GM11168 (cell line): ENCODE measurements at regions not wholly inside any gene's neighbourhood (a gene's known extent, or its start where the extent isn't known, plus 50 kb on each side); places are given as distances from the start of the nearest gene placed in this dataset.

Source experiments
- in situ Hi-C: fragments of 300-500 bp; cut with MboI; formaldehyde crosslinking; loops from one replicate; pipeline ENCODE4 v1.12.0; 2022; ENCODE audit warnings: low sequenced_read_pairs; ENCODE audit not compliant: unreplicated experiment

DNA sequence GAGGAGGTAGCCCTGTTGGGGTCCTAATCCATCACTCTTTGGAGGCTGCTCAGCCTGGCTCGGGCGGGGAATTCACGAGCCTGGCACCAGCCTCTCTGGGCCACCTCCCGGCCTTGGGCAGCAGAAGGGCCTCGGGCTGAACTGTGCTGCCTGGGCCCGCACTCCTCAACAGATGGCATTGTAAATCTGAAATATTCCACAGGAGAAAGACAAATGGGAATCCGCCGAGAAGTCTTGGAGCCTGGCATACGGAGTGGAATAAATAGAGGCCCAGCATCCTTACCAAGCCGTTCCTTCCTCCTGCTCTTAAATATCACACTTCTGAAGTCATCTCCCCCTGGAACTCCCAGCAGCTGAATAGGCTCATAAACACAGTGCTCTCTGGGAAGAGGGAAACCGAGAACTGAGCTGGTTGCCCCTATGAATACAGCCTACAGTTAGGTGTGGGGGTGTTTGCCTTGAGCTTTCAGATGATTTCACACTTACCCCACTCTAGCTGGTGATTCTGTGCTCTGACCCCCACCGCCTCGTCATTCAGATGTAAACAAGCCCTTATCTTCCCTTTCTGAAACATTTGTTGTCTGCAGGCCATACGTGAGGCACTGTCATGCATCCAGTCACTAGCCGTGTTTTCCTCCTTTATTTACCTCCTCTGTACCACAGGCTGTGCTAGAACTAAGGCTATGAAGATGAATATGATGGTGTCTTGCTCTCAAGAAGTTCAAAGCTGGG lies 455.0 kb upstream of the CLINT1 start:
- in situ Hi-C loops, result no loop called here

DNA sequence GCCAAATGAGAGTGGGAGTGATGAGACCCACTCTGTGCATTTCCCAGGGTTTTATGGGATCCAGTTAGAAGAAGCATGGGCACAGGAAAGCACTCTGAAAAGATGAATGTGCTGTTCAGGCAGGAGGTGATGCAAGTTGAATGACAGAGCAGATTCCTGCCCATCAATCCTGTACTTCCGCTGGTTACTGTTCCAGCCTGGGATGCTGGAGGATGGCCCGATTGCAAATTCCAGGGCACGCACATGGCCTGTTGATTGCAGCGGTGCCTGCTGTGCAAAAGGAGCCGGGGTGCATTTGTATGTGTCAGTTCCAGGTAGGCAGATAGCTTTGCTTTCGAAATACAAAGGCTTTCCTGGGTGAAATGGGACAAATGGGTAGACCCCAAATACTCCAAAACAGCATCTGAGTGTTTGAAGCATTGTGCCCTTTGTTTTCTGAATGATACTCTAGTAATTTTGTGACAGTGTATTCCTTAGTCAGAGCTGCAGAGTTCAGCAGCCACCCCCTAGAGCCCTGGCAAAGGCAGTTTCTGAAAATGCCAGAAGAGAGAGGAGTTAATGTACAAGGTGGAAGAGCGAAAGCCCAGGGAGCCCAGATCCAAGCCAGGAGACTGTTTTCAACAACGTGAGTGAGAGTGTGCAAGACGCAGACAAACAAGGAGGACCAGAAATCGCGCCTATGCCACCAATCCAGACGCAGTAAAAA lies 454.2 kb upstream of the CLINT1 start:
- in situ Hi-C loops, result no loop called here

DNA sequence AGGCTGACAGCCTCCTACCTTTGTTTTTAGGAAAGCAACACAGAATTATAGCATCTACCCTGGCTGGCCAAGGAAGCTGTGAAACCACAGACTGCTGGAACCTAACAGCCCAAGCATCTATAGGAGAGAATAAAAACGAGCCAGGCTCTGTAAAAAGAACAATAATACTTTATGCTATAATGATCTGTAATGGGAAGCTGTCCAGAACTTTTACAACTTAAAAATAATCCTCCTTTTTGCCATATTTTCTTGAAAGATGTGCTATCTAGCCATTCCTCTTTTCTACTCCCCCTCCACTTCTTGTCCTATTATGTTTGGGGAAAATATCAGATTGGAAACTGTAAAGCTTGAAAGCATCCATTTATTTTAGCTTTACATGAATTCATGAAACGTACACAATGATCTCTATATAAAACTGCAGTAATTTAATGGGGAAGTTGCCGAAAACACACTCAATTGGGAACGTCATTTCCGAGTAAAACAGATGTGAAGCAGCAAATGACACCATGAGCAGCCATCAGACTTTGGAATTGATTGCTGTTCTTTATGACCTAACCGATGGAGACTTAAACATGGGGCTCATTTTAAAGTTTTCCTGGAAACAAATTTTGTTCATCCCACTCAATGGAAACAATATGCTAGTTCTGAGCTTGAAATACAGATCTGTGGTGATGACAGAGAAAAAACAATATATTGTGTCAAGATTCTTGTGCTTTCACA lies 450.3 kb upstream of the CLINT1 start:
- in situ Hi-C loops, result no loop called here

DNA sequence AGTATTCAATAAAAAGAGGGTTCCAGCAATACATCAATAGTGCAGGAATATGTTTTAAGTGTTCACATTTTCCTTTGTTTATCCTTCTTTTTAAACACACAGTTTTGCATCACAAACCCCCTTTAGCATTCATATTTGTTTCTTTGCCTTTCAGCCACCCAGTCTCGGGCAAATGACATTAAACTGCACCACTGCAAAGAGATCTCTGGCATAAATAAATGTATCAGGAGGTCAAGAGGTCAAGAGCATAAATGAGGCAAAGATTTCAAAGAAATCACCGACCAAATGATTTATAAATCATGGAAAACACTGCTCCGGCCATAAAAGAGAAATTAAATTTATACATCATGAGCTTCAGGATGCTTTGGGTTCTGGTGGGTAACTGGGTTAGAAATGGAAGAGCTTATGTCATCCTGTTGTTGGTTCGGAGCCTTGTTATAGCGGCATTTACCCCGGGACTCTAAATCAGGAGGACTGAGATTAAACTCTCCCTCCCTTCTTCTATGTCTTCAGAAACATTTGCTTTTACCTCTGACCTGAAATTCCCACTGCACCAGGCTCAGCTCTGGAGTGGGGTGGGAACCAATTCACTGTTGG lies 449.6 kb upstream of the CLINT1 start:
- in situ Hi-C loops, result no loop called here

DNA sequence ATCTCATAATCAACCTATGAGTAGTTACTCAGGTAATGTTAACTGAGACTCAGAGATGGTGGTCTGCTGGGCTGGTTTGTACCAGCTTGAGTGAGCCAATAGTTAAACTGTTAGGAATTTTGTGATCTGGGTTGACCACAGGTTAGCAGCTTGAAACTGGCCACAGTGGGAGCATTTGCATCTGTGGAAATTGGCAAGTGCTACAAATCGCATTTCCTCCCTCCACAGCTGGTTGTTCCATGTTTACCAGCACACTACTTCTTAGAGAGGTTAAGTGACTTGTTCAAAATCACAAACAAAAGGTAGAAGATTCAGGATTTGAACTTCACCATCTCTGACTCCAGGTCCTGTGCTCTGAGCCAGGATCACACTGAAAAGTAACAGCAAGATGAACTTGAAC lies 446.9 kb upstream of the CLINT1 start:
- in situ Hi-C loops, result no loop called here

DNA sequence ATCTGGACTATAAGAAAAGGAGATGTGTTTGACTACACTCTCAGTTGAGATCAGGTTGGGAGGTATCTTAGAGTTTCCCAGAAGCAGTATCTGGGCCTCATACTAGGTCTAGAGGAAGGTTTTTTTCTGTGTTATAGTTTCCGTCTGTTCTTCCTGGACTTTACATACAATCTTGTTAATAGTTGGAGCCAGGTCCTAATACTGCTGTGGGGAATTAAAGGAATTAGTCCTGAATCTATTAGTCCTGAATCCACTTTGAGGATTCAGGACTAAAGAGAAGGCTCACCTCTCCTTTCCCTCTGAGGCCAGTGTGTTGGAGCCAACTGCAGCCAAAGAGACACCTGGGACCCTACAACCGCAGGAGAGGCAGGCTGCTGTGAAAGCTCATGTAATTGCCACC lies 445.7 kb upstream of the CLINT1 start:
- in situ Hi-C loops, result no loop called here

DNA sequence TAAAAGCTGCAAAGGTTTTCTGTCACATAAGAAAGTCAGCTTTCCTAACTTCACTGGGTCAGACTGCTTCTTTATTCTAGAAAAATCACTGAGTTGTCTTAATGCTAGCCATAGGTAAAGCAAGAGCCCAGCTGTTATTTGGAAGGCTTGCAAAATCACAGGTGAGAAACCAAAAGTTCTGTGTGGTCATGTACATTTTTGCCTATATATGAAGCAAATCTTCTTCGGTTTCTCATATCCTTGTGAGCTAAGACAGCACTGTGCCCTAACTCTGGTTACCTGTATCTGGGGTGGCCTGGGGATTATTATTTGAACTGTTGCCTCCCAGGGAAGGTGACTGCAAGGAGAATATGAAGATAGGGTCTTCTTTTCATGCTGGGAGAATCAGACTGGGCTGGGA lies 444.9 kb upstream of the CLINT1 start:
- in situ Hi-C loops, result no loop called here

DNA sequence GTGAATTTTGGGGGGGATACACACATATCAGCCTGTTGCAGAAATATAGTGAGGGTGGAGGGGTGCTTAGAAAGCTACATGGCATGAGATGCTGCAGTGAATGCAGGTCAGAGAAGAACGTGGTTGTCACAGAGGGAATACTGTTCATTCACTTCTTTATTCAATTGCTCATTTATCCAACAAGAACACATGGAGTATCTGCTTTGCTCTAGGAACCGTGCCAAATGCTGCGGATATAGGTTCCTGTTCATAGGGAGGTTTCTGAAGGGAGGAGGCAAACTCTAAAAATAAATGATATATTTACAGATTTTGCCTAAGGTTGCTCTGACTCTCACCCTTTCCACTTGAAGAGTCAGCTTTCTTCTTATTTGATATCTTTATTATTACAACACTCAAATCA lies 444.3 kb upstream of the CLINT1 start:
- in situ Hi-C loops, result no loop called here

DNA sequence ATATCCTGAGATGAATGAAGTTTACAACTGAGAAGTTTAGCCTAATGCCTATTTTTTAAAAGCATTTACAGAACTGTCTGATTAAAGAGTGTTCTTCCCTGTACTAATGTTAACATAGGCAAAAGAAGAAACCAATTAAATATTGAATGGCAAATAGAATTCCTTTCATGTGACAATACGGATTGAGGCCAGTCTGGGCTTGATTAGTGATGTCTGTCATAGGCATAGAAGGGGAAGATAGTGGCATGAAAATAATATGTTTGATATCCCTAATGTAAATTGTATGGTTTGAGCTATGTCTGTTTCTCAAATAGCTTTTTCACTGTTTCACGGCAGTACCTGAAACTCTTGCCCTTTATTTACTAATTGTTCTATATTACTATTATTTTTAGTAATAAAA lies 443.1 kb upstream of the CLINT1 start:
- in situ Hi-C loops, result no loop called here

DNA sequence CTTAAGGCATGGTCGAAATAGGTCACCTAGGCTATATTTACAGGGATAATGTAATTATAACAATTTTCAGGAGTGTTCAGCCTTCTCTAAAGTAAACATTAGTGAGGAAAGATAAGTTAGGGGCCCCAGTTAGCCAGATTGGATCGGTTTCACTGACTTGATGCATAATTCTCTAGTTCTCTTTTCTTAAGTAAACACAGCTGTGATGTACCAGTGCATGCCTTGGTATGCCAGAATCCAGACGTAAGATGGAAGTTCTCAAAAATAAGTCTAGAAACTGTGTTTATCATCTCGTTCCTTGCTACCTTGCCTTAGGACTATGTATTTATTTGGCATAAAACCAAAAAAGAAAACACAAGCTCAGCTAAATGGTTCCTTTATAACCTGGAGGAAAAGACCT lies 442.2 kb upstream of the CLINT1 start:
- in situ Hi-C loops, result no loop called here

DNA sequence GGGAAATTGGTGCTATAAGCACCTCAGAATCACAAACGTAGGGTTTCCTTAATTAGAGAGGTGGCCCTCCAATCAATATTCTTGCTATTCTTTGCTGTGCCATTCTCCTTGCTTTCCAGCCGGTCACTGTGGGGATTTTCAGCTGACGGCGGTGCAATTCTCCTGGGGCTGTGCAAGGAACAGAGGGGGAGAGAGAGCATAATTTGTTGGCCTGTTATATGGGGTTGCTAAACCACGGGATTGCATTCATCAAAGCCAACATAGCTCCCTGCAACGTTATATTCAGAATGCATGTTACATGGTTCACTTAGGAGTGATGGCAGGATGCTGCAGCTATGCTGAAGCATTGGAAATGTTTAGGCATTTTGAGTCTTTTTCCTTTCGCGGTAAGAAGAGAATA lies 441.3 kb upstream of the CLINT1 start:
- in situ Hi-C loops, result no loop called here

DNA sequence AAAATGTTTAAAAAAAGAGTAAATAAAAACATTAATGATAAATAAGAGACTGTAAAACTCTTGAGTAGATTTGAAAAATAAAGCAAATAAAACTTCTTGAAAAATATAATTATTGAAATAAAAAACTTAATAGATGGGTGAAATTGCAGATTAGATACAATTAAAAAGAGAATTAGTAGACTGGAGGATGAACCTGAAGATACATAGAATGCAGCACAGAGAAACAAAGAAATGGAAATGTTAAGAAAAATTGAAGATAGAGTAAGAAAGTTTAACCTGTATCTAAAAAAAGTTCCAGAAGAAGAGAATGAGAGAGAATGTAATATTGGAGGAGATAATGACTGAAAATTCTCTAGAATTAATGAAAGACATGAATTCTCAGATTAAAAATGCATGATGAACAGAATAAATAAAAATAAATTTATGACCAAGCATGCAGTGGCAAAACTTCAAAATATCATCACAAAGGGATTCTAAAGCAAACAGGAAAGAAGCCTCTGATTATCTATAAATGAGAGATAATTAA lies 438.1 kb upstream of the CLINT1 start:
- in situ Hi-C loops, result no loop called here

DNA sequence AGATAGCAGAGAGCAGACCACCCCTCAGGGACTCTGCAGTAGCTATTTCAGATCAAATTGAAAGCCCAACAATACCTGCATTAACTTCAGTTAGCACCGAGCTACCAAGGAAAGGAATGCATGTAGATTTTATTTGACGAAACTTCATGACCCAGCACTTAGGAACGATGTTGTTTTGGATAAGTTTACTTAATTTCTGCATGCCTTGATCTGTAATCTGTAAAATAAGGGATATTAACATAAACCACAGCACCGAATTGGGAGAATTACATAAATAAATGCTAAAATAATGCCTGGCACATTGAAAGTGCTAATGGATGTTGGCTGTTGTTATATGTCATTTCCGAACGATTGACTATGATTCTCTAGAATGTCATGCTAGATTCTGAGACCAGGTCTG lies 435.8 kb upstream of the CLINT1 start:
- in situ Hi-C loops, result no loop called here

DNA sequence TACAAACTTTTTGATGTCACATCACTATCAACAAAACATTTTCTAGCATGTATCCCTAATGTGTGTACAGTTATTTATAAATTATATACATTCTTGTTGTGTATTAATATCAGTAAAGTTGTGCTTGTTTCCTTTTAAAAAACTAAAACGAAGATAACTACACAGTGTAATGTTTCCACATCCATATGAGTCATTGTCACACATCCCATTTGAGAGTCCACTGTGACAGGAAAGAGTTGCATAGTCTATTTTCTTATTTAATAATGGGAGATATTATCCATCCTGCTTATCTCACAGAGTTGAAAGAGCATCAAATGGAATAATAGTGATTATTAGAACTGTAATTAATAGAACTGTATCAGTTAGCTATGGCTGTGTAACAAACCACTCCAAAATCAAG lies 434.0 kb upstream of the CLINT1 start:
- in situ Hi-C loops, result no loop called here

DNA sequence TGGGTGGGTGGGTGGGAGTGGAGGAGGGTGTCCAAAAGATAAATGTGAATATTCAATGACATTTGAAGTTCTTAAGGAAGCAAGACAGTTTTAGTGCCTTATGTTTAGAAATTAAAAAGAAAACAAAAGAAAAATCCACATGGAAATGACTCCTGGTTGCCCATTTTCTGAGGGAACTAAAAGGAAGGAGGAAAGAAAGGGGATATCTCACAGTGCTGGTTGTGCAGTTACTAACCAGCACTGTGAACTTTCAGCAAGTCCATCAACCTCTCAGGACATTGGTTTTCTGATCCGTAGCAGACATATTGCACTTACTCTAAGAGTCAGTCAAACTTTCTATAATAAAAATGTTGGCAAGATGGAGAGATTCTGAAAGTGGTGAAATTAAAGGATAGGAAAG lies 431.0 kb upstream of the CLINT1 start:
- in situ Hi-C loops, result no loop called here

DNA sequence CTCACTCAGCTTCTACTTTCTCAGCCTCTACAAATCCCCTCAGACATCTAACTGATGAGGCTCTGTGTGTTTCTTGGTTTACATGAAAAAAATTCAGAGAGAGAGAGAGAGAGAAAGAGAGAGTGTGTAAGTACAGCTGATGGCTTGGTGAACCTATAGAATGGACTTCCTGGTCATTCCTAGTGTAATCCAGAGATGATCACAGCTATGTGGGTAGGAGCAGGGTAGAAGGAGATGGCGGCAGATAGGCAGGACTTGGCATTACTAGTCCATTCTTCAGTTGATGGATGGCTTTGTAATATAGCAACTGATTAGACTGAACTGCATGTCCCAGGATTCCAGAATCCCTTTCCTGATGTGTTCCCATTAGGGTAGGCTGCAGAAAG lies 429.3 kb upstream of the CLINT1 start:
- in situ Hi-C loops, result no loop called here

DNA sequence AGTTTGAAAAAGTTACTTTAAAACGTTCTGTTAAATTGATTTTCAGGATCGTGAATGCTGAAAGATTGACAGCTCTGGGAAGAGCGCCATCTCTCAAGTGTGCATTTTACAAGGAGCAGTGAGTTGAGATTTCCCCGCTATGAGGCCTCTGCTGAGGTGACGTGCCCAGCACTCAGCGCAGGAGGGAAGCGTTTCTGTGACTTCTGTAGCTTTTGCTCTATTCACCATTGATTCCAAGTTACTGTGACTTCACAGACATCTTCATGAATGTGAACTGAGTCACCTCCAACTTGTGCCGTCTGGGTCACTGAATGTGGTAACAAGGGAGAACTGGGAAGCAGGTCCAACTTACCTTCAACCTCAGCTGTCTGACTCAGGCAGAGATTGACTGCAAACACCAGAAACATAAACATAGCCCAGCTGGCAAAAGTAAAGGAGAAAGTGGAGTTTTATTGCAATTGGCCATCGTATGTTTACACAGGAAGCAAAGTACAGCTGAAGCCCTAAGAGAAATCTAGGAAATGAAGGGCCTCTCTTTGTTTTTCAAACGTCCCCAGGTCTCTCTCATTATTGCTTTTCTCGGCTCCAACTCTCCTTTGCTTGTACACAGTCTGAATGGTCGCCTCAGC lies 428.8 kb upstream of the CLINT1 start:
- in situ Hi-C loops, result no loop called here

DNA sequence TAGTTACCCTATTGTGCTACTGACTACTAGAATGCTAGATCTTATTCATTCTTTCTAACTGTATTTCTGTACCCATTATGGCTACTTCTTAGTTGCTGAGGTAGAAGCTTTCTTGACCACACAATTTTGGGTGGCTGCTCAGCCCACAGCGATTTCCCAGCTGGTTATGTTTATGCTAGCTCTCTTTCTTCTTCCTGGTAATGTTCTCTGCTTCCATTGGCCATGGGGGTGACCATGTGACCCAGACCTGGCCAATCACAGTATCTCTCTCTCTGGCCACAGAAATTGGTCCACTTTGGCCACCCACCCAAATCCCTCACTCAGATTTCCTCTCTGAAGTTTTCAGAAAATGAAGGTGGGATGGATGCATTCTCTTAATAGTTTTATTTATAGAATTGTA lies 427.9 kb upstream of the CLINT1 start:
- in situ Hi-C loops, result no loop called here

DNA sequence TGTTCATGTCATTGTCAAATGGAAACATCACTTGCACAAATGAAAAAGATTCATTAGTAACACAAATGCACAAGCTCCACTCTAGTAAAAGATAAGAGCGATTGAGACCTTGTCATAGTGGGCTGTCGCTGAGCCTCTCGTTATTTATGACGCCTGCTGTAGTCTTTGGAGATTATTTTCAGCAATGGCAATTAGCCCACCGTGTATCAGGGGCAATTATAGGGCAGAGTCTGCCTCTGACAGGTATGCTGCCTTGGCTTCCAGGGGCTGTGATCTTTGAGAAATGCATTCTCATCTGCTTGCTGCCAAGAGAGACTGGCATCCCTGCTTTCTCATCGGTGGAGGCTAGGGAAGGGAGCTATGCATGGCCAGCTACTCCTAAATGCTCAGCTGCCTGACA lies 426.8 kb upstream of the CLINT1 start:
- in situ Hi-C loops, result no loop called here

DNA sequence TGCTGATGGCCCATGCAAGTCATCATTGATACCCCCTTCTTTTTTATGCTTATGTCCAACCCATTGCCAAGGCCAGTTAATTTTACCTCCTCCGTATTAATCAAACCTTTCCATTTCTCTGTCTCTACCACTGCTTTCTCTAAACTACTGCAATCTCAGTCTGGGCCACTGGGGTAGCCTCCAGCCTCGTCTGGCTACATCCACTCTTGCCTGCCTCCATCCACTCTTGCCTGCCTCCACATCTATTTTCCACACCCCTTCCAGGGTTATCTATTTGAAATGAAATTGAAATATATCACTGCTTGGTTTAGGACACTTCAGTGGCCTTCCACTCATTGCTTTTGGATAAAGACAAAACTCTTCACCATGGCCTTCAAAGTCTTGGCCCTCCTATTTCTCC lies 425.3 kb upstream of the CLINT1 start:
- in situ Hi-C loops, result no loop called here
